NCI-H345 treated with DMSO at 0.1 percent for 48 hours (cell line): ENCODE measurements at regions not wholly inside any gene's neighbourhood (a gene's known extent, or its start where the extent isn't known, plus 50 kb on each side); places are given as distances from the start of the nearest gene placed in this dataset.
"Not testable (repeated sequence)": the region's sequence is repeated elsewhere in the genome, so short reads cannot be mapped to it uniquely, and the experiment has no call there.

Experiments
- DNase-seq: peaks from one replicate; lab custom pipeline; 2025; ENCODE audit not compliant: unreplicated experiment; lab: John Stamatoyannopoulos, UW

DNA sequence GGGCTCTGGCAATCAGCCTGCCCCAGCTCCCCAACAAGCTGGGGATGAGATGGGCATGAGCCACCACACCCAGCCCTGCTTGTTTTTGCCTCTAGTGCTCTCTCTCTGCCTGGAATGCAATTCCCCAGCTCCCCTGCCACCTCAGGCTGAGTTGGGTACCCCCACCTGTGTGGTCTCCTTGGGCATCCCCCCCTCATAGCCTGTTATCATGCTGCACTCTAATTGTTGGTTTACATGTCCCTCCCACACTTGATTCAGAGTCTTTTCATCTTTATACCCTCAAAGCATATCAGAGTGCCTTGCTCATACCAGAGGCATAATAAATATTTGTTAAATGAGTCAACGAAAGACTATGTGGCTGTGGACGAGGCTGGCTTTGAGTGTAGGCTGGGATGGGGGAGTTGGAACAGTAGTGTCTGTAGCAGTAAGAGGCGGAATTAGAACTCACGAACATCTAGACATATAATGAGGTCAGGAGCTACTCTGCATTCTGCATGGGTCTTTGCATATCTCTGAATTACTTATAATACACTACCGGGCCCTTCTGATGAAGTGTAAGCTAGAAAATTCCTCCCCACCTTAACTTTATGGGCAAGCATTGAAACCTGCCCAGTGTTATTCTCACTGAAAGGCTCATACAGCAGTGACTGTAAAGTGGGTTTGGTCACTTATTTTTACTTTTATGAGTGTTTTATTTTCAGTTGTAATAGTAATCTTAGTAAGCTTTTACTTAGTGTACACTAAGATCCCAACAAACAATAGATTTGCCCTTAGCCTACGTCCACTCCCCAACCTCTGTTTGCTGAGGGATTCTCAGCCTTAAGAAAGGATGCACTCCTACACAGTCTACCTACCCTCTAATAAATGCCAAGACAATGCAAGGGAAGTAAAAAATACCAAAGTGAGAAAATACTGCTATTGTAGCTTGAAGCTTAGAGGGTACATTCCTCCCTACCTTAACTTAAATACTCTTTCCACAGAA is 58.7 kb downstream of the EDN1 start:
- no peak for DNase-seq

DNA sequence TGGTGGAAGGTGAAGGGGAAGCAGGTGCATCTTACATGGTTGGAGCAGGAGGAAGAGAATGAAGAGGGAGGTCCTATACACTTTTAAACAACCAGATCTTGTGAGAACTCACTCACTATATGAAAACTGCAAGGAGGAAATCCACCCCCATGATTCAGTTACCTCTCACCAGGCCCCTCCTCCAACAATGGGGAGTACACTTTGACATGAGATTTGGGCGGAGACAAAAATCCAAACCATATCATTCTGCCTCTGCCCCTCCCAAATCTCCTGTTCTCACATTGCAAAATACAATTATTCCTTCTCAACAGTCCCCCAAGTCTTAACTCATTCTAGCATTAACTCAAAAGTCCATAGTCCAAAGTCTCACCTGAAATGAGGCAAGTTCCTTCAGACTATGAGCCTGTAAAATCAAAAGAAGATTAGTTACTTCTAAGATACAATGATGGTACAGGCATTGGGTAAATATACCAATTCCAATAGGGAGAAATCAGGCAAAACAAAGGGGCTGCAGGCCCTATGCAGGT is 60.5 kb downstream of the EDN1 start:
- no peak for DNase-seq

DNA sequence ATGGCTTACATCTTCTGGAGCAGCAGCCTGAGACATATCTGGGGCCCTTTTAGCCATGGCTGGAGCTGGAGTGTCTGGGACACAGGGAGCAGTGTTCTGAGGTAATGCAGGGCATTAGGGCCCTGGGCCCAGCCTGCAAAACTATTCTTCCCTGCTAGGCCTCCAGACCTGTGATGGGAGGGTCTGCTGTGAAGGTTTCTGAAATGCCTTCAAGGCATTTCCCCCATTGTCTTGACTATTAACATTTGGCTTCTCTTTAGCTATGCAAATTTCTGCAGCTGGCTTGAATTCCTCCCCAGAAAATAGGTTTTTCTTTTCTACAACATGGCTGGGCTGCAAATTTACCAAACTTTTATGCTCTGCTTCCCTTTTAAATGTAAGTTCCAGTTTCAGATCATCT is 61.5 kb downstream of the EDN1 start:
- DNase-seq = no peak

DNA sequence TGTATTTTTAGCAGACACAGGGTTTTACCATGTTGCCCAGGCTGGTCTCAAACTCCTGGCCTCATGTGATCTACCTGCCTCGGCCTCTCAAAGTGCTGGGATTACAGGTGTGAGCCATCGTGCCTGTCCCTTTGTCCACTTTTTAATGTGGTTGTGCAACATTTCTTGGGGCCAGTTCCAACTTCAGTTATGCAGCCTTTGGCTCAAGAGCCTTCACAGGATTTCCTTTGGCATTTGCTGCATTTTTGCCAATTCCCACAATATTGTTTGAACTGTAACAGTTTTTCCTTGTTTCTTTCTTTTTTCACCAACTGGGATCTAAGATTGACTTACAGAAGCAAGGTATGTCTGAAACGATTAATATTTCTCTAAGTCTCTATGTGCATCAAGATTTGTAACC is 63.6 kb downstream of the EDN1 start:
- no peak for DNase-seq

DNA sequence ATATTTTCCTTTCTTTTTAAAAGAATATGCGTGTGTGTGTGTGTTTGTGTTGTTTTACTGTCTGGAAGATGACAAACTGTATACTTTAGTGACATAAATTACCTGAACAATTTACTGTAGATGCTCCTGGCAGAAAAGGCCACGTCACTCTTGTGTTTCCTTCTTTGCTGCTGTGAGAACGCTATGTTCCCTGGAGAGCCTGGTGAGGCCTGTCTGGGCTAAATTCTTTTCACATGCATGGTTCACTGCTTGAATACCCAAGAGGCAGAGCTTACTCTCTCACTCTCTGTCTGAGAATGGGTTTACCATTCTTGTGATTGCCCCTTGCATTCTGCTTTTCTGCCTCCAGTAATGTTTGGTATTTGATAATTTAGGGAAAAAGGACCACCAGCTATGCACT is 64.3 kb downstream of the EDN1 start:
- no peak for DNase-seq

DNA sequence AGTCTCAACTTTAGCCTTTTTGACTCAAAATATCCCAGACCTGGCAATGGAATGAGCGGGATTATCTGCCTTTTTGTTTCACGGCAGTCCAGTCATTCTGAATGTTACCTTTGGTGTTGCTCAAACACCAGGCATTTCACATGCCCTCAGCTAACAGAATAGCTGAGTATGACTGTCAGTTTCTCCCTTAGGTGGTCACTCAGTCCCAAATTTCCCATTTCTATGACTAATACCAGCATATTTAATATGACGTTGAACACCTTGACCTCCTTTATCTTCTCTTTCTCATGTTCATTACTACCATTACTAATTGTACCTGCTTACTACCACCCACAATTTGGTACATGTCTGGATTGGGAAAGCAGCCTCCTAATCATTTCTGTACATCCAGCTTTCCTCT is 65.2 kb downstream of the EDN1 start:
- no peak for DNase-seq

DNA sequence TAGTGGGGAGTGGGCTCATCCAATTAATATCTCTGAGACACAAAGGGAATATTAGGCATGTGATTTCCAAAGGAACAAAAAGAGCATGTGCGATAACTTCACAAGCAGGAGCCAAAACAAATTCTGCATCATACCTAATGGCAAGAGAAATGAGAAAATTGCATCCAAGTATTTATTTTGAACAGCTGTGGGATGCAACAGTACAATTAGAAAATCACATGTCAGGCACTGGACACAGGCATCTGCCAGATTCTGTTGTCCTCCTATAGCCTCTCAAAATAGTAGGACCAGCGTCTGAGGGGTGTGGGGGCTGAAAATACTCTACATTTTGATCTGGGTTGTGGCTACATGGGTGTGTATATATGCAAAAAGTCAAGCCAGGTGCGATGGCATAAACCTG is 66.3 kb downstream of the EDN1 start:
- no peak for DNase-seq

DNA sequence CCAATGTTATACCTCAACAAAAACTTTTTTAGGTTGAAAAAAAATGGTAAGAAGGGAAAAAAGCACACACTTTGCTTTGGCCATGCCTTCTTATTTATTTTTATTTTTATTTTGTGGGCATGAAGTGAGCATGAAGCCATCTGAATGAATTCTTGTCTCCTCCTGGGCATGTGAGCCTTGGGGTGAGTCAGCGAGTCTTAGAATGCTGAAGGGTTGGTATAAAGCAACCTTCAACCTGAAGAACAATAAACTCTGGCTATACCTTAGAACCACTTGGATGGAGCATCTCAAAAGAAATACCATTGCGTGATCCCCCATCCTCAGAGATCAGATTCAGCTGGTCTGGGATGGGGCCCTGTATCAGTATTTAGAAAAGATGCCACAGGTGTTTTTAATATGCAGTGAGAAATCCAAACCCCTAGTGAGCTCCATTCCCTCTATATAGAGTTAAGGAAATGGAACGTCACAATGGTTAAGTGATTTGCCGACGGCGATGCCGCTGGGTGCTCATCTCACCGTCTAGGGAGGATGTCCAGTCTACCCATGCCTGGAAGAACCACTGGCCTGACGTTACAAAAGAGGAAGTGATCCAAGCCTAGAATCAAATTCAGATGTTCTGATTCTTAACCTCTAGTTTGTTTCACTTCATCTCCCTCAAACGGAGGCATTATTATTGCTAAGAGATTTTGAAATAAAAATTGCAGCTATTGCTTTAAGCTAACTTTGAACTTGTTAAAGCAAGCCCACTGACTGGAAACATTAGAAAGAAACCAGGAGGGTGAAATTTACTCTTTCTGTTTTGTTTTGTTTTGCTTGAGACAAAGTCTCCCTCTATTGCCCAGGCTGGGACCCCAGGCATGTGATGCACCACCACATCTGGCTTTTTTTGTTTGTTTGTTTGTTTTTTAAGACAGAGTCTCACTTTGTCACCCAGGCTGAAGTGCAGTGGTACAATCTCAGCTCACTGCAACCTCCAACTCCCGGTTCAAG is 67.1 kb downstream of the EDN1 start:
- DNase-seq = no peak

DNA sequence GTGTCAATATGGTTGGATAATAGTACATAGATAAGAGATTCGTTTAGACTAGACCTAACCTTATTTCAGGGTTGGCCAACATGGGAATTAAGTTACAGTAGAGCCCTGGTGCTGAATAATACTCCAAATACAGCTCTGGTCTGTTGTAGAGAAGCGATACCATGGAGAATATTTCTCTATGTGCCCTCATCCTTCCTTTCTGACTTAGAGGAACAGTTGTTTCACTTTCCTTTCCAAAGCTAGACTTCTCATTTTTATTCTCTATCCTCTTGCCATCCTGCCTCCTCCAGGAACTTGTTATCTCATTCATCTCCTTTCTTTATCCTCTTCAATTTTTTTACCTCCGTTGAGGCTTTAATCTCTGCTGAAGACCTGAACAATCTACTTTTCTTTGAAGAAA is 68.9 kb downstream of the EDN1 start:
- no peak for DNase-seq

DNA sequence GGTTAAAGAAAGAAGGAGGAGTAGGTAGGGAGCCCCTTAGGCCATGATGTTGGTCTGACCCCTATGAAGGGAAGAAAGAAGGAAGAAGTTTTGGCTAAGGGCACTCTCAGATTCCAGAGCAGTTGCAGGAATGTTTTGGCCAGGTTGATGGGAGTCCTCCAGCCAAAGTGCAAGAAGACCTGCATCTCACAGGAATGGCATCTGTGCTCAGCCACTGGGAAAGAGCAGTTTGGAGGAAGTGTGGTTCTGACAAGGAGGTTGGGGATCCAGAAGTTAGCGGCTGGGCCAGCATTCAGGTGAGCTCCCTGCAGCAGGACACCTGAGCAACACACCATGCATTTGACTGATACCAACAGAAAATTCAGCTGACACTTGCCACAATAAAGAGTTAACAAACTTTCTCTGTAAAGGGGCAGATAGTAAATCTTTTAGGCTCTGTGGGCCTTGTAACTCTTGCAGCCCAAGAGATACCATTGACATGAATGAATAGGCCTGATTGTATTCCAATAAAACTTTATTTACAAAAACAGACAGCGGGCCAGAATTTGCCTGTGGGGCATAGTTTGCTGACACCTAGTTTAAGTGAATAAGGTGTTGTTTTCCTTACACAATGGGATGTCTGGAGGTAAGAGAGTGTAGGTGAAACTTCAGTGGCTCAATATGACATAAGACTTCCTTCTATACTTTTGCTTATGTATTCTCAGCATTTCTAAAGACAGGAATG is 71.0 kb downstream of the EDN1 start:
- DNase-seq = no peak

DNA sequence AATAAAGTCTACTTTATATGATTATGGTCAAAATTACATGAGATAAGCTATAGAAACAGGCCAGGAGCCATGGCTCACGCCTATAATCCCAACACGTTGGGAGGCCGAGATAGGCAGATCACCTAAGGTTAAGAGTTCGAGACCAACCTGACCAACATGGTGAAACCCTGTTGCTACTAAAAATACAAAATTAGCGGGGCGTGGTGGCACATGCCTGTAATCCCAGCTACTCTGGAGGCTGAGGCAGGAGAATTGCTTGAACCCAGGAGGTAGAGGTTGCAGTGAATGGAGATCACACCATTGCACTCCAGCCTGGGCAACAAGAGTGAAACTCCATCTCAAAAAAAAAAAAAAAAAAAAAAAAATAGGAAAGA is 73.1 kb downstream of the EDN1 start:
- DNase-seq = not testable (repeated sequence)

DNA sequence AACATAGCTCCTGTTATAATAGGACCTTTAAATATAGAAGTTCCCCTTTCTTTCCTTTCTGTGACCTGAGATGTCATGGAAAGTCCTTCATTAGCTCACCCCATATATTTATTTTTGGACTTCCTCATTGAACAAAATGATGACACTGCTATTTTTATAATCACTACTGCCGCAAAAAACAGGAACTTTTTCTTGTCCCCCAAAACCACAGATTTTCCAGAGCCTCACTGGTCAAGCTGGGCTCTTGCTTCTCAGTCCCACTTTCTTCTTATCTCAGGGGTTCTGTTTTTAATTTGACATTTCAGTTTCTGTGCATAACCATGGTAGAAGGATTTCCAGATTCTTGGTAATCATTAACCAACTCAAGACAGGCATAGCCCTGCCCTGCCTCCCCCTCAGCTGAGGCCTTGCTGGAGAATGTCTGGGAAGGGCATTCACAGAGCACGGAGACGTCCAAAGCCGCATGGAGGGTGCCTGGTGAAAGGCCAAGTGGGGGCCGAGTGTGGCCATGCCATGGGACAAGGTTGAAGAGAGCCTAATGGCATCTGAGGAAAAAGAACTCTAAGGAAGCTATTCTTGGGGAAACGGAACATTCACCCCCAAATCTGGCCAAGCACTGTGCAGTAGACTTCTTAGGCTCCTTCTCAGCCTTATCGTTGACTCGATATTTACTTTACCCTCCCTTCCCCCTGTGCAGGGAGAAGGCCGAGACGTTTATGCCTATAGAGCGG is 73.7 kb downstream of the EDN1 start:
- no peak for DNase-seq

DNA sequence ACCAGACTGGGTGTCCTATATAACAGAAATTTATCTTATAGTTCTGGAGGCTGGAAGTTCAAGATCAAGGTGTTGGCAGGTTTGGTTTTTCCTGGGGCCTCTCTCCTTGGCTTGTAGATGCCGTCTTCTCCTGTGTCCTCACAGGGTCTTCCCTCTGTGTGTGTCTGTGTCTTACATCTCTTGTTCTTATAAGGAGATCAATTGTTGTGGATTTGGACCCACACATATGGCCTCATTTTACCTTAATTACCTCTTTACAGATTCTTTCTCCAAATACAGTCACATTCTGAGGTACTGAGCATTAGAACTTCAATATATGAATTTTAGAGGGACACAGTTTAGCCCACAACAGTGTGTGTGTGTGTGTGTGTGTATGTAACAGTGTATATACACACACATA is 74.5 kb downstream of the EDN1 start:
- no peak for DNase-seq

DNA sequence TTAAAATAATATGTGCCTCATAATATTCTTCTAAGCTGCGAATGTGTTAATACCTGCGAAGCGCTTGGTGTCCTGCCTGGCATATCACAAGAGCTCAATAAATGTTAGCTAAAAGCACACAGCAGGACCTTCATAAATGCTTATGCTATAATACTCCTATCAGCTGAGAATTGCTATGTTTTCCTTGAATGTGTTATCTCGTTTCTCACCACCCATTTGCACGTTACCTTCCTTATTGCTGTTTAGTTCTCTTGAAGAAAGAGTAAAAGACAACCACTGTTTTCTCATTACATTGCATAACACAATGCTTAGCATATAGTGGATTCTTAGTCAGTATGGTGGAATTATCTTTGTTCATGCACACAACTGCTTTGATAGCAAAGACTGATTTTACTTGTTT is 76.6 kb downstream of the EDN1 start:
- DNase-seq = no peak

DNA sequence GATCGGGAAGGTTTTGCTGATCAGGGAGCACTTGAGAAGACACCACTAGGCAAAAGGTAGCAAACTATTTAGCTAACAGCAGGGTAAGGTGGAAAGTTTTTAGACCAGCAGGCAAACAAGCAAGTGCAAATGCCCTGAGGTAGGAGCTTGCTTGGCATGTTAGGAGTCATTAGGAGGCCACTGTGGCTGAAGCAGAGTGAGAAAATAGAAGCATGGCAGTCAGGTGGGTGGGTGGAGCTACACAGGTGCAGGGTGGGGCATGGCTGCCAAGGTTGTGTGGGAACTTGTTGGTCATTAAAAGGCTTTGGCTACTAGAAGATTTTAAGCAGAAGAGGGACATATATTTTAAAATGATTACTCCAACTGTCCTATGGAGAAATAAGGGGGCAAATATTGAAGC is 77.3 kb downstream of the EDN1 start:
- DNase-seq = no peak

DNA sequence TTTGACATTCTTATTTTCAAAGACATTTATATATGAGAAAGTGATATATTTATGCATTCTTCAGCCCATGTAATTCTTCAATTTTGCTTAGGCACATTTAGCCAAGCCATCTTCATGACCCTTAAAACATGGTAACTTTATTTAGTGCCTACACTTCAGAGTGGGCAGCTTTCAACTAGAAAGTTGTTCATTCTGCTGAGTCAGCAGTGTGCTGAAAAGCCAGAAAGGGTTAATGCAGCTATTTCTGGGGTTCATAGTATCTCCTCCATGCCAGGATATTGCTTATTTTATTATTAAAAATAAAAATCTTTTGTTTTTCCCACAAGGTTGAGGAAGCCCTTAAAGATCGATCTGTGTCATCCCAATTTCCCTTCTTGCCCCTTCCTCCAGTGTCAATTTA is 79.2 kb downstream of the EDN1 start:
- no peak for DNase-seq

DNA sequence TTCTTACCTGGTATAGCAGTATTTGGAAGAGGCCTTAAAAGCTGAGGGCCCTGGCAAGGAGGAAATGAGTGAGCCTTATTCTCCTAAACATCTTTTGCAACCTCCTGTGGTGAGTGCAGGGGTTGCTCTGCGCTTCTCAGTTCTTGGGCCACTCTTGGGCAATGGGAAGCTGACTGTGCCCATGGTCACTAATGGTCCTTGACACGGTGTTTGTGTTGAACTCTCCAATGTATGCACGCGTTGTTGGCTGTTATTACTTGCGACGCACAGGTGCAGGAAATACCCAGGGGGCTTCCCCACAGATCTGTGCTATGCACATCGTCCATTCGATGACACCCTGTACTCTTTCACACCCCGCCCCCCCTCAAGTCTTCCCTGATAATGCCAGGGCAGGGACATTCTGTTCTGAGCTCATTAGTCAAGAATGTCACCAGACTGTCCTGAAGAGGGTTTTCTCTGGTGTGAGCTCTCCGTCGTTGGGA is 79.7 kb downstream of the EDN1 start:
- DNase-seq = no peak

DNA sequence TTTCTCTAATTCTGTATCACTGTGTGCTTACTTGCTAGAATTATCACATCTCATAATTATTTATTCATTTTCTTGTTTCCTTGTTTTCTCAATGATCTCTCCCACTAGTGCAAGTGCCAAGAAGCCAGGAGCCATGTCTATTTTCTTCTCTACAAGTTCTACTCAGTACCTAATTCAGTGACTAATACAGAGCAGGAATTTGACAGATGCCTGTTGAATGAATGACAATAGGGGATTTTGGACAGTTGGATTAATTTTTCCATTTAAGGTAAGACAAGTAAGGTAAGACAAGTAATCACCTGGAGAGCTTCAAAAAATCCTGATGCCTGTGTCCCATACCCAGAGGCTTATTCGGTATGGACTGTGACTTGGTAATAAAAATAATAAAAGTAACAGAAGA is 81.0 kb downstream of the EDN1 start:
- DNase-seq = no peak

DNA sequence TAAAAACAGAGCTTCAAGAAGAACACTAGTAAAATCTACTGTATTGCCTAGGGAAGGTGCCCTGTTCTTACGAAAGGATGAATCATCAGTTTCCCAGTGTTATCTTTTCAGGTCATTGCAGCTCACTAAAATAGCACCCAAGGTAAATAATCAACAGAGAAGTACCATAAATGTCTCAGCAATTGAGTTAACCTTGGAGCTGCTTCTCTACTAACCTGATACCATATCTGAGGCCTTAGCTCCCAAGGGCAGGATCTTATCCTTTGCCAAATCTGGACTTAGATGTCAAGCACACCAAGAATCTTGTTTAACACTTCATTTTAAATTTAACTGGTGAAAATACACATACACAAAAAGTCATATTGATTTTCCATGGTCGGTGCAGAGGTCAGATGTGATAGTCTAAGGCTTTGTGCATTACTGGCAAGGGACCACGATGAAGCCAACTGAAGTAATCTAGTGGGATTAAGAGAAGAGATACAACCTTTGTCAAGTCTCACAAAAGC is 81.5 kb downstream of the EDN1 start:
- DNase-seq = no peak

DNA sequence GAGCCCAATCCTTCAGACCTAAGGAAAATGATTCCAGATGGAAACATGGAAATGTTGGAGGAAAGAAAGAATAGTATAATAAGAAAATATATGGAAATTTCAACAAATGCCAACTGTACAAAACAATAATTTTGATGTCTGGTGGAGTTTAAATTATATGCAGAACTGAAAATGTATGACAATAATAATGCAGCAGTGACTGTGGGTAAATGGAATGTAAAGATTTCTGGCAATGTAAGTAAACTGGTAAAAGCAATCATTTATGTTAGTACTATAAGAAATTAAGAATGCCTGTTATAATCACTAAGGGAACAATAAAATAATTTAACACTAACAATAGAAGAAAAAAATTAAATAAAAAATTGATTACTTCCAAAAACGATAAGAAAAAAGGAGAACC is 89.0 kb downstream of the EDN1 start:
- DNase-seq = no peak
